SIG-M5 (cell line): ENCODE measurements at regions not wholly inside any gene's neighbourhood (a gene's known extent, or its start where the extent isn't known, plus 50 kb on each side); places are given as distances from the start of the nearest gene placed in this dataset.

Source experiments
- DNase-seq: peaks from one replicate; lab custom pipeline; 2025; lab: John Stamatoyannopoulos, UW

- no peak for DNase-seq
Measured at GRCh38 chr2:22248851-22249250, 1125.1 kb downstream of the TDRD15 start.

DNA sequence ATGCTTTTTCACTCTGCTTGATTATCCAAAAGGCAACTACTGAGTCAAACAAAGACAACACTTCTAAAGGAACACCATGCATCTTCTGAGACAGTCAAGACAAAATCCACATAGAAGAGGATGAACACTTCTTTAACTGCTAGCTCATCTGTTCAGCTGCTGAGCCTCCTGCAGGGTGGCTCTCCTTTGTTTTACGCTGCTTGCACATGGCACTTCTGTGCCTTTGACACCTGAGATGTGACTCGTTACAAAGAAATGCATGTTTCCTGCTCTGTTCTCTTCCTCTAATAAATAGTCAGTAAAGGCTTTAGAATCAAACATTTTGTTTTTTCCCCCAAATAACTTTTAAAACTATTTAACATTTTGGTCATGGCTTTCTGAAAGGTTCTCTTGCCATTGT is 1129.4 kb downstream of the TDRD15 start:
- no peak for DNase-seq

- DNase-seq = no peak
Measured at GRCh38 chr2:22261165-22261564, 1123.8 kb upstream of the KLHL29 start.

DNA sequence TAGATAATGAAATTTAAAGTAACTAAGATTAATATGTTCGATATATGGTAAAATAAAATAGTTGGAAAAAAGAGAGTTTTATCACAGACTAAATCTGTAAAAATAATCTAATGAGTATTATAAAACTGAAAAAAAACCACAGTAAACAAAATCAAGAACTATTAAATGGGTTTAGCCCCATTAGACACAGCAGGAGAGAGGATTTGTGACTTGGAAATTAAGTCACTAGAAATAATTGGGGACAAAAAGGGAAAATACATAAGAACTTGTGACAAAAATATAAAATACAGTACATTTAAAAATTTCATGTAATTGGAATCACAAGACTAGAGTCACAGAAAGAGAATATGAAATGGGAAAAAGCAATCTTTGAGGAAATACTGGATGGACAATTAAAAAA is 1114.6 kb upstream of the KLHL29 start:
- DNase-seq = no peak

DNA sequence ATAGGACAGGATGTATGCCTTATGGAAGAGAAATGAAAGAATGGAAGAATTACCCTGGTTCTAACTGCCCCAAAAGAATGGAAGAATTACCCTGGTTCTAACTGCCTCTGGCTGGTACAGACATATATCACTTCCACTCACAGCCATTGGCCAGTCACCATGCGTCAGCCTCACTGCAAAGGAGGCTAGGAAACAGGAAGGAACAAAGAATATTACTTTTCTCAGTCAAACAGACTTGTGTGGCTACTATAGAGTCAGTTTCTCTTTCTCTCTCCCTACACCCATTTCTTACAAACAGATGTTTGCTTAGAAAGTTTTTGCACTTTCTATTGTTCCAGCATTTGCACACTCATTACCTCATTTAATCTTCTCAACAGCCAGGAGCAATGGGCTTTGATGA is 1111.1 kb upstream of the KLHL29 start:
- DNase-seq = no peak

- DNase-seq = no peak
Measured at GRCh38 chr2:22274661-22275060, 1110.3 kb upstream of the KLHL29 start.

GRCh38 chr2:22276696-22277095 is 1108.3 kb upstream of the KLHL29 start:
- peak; percentile 30 for DNase-seq

DNA sequence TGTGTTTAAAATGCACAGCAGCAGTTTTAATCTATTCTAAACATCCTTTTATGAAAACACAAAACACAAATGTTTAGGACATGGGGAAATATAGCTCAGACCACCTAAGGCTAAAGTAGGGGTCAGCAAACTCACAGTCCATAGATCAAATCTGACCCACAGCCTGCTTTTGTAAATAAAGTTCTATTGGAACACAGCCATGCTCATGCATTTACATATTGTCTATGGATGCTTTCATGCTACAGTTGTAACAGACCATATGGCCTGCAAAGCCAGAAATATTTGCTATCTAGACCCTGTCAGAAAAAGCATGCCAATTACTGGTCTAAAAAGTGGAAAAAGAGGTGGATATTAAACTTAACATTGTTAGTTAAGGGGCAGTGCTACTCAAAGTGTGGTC is 1105.4 kb upstream of the KLHL29 start:
- DNase-seq = no peak

GRCh38 chr2:22281033-22281432 is 1103.9 kb upstream of the KLHL29 start:
- DNase-seq = no peak

DNA sequence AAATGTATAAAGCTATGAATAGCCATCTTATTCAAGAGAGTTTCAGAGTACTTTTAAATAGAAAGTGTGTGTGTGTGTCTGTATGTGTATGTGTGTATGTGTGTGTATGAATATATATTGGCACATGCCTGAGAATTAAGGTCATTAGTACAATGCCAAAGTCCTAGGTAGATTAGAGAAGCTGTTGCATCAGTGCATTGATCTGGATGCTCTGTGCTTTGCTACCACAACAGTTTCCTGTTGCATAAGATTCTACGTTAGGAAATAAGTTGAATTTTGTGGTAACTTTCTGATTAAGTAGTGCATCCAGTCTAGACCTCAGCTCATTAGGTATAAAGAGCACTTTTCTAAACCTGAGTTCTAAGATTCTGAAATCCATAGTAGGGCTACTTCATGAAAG is 1102.8 kb upstream of the KLHL29 start:
- no peak for DNase-seq

GRCh38 chr2:22282916-22283315 is 1102.1 kb upstream of the KLHL29 start:
- DNase-seq = no peak

GRCh38 chr2:22283436-22283835 is 1101.5 kb upstream of the KLHL29 start:
- DNase-seq = no peak

GRCh38 chr2:22290302-22290701 is 1094.7 kb upstream of the KLHL29 start:
- no peak for DNase-seq

GRCh38 chr2:22290909-22291473 is 1094.0 kb upstream of the KLHL29 start:
- no peak for DNase-seq

- no peak for DNase-seq
Measured at GRCh38 chr2:22301228-22301627, 1083.8 kb upstream of the KLHL29 start.

GRCh38 chr2:22326250-22326649 is 1058.7 kb upstream of the KLHL29 start:
- no peak for DNase-seq

GRCh38 chr2:22329211-22330154 is 1055.5 kb upstream of the KLHL29 start:
- DNase-seq = no peak

DNA sequence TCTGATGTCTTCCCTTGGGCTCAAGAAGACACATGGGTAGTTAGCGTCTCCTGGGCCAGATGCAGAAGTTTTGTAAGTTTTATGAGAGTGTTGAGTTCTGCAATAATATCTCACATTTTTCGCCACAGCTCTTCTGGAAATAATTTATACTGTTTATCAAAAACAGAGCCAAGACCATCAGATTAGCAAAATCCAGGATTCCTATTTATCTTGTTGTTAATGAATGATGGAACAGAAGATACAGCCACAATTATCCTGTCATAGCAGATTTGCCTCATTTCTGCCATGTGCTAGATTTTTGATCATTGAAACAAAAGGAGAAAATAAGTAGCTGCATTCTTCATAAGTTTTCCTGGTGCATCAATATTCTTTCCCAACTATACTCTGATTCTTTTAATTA is 1048.6 kb upstream of the KLHL29 start:
- DNase-seq = no peak

DNA sequence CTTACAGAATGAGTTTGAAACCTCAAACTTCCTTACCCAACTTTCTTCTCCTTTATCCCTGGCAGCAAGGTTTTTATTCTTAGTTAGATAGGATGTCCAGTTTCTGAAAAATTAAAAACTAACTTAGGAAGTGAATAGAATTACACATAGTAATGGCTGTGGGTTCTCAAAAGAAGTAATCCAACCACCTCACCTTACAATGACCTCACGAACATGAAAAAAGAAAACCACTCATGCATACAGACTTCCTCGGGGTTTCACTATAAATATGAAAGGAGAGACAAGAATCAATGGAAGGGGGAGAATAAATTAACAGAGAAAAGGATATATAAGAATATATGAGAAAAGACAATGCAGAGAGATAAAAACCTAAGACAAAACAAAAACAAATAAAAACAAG is 1044.3 kb upstream of the KLHL29 start:
- DNase-seq = no peak

DNA sequence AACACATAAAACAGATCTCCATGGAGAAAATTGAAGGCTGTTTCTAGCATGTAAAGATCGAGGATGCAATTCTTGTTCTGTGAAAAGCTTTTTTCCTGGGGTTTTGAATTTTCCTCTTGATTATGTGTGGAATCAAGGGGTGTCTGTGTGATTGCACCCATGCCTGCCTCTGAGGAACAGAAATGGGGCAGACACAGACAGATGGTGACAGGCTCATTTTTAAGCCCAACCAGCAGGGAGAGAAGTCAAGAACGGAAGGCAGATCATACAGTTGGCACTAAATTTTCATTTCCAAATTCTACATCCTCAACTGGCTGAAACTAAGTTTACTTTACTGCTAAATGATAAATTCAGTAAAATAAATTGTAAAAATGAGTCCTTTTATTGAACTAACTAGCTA is 1037.7 kb upstream of the KLHL29 start:
- DNase-seq = no peak

DNA sequence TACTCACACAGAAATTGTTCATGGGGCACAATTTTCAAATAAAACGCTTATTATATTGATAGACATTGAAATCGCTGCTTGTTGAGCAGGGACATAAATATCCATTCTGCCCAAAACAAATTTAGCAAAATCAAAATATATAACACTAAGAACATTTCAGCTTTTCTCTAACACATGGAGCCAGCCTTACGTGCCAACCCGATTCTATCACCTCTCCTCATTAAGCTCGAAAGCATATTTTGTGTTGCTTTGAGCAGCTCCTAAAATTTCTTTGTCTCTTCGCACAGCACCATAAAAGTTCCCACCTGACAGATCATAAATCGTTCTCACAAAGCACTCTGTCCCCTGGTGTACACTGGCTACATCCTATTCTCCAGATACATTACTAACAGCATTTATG is 1034.4 kb upstream of the KLHL29 start:
- DNase-seq = no peak

DNA sequence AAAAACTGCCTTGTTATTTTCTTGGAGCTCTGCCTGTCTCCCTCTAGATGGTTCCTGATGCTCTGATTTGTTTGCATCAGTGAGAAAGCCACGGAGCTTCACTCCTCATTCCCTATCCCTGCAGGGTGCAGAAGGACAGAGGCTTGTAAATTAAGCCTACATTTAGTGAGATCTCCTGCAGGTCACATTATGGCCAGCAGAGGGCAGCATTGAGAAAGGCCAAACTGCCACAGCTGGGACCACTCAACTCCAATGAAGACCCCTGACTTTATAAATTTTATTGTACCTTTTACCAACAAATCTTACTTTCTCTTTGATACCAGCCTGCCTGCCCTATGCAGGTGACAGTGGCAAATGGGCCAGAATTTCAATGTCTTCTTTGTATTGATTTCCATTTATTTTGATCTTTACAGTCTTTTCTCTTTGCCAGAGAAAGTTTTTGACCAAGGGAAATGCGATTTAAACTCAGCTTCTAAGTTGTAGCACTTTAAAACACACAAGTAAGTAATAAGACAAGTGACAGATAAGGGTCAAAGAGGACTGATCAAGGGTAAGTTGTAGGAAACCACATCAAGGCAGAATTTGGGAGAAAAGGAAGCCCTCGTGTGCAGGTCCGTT is 1029.1 kb upstream of the KLHL29 start:
- no peak for DNase-seq

GRCh38 chr2:22359071-22359672 is 1025.8 kb upstream of the KLHL29 start:
- no peak for DNase-seq
